ENCODE measurements at regions not wholly inside any gene's neighbourhood (a gene's known extent, or its start where the extent isn't known, plus 50 kb on each side); places are given as distances from the start of the nearest gene placed in this dataset.

GRCh38 chr2:2672249-2672648 is 341.2 kb upstream of the MYT1L start:
- no peak for TF ChIP-seq FOXP4 (CRISPR knock-in tag; IDR thresholded peaks at IDR 0.05; ENCODE audit: borderline replicate concordance)
- TF ChIP-seq PCBP2 (IDR thresholded peaks at IDR 0.05; ENCODE audit: low read depth, low read length, poor library complexity, severe bottlenecking), result no peak
- TF ChIP-seq, protein P1, sequence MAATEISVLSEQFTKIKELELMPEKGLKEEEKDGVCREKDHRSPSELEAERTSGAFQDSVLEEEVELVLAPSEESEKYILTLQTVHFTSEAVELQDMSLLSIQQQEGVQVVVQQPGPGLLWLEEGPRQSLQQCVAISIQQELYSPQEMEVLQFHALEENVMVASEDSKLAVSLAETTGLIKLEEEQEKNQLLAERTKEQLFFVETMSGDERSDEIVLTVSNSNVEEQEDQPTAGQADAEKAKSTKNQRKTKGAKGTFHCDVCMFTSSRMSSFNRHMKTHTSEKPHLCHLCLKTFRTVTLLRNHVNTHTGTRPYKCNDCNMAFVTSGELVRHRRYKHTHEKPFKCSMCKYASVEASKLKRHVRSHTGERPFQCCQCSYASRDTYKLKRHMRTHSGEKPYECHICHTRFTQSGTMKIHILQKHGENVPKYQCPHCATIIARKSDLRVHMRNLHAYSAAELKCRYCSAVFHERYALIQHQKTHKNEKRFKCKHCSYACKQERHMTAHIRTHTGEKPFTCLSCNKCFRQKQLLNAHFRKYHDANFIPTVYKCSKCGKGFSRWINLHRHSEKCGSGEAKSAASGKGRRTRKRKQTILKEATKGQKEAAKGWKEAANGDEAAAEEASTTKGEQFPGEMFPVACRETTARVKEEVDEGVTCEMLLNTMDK (IDR thresholded peaks at IDR 0.05; ENCODE audit: borderline replicate concordance, insufficient read depth, low read depth, low read length, poor library complexity, severe bottlenecking), result no peak
- TF ChIP-seq SETDB1 (IDR thresholded peaks at IDR 0.05; ENCODE audit: low read length), result no peak
- TF ChIP-seq PRPF4 (IDR thresholded peaks at IDR 0.05; ENCODE audit: insufficient read depth, low read depth, low read length, poor library complexity, severe bottlenecking), result no peak
- TF ChIP-seq ILK (tag; IDR thresholded peaks at IDR 0.05; ENCODE audit: borderline replicate concordance, low read depth), result no peak
- no peak for TF ChIP-seq ZNF717 (CRISPR knock-in tag; IDR thresholded peaks at IDR 0.05)
- no peak for TF ChIP-seq ZNF217 (CRISPR knock-in tag; IDR thresholded peaks at IDR 0.05)
- TF ChIP-seq ILF3 (IDR thresholded peaks at IDR 0.05; ENCODE audit: borderline replicate concordance), result no peak
- no peak for TF ChIP-seq PRMT5 (CRISPR knock-in tag; IDR thresholded peaks at IDR 0.05)
- no peak for TF ChIP-seq DNMT1 (IDR thresholded peaks at IDR 0.05)
- TF ChIP-seq MEIS2 (IDR thresholded peaks at IDR 0.05; ENCODE audit: partially characterized antibody), result no peak
- TF ChIP-seq USF1 (CRISPR knock-in tag; IDR thresholded peaks at IDR 0.05), result no peak
- TF ChIP-seq HDAC1 (IDR thresholded peaks at IDR 0.05), result no peak
- TF ChIP-seq FOXP1 (CRISPR knock-in tag; IDR thresholded peaks at IDR 0.05), result no peak
- TF ChIP-seq POLR2AphosphoS5 (IDR thresholded peaks at IDR 0.05; ENCODE audit: control insufficient read depth, insufficient read depth, low read depth, low read length), result no peak
- Histone ChIP-seq H3K4me2 (ENCODE audit: insufficient read depth, low read length) (no peak overlapping the region), H3K4me3 (no peak overlapping the region), H3K27ac (ENCODE audit: extremely low read depth, low read depth, low read length) (no peak overlapping the region), H3K9ac (ENCODE audit: insufficient read depth in 1 of 2, low read depth in 2 of 2, low read length in 2 of 2) (no peak overlapping the region), H3K79me2 (ENCODE audit: control insufficient read depth, insufficient read depth, low read length) (no peaks in the 10 kb centered on the region), H2AFZ (ENCODE audit: low read depth, low read length) (no peak overlapping the region), H3K27me3 (ENCODE audit: control insufficient read depth in 2 of 2, insufficient read depth in 2 of 2, low read length in 2 of 2) (peaks cover 16 to 49% of the 10 kb centered on the region in 2 experiments; a peak in 4 of 5 replicates), H4K20me1 (replicated peaks; ENCODE audit: control insufficient read depth, insufficient read depth, low read length) (peaks cover 9% of the 10 kb centered on the region), H3K9me3 (replicated peaks; ENCODE audit: control insufficient read depth, insufficient read depth, low read depth, low read length) (no peaks in the 10 kb centered on the region), H3K4me1 (replicated peaks in 1 of 2; ENCODE audit: control insufficient read depth in 2 of 2, insufficient read depth in 2 of 2, low read length in 2 of 2) (no peaks in the 10 kb centered on the region), H3K36me3 (ENCODE audit: control insufficient read depth, insufficient read depth, low read length) (no peaks in the 10 kb centered on the region), H3K9me1 (ENCODE audit: control insufficient read depth, insufficient read depth, low read length) (no peaks in the 10 kb centered on the region)
- POLR2A ChIA-PET, result no interaction called here
- no TSS peak for BruUV-seq (replicated peaks)
- in situ Hi-C loops (cut with MboI) (no loop called here), intact Hi-C loops (cut with micrococcal nuclease) (no loop called here)
- FAIRE-seq, result no peak
- CTCF ChIA-PET (ENCODE audit: low intra/inter-chr PET ratio), result no interaction called here
- 19% methylated on average over 14 of the region's 14 CpGs for WGBS (ENCODE audit: insufficient coverage, low coverage, missing lambda C conversion rate)
- ATAC-seq, result no peak
- DNase-seq (ENCODE audit: extremely low read depth in 1 of 4, low spot score in 3 of 4), result no peak

All from K562 (cell line).